Uterus (tissue), 2 donors: ENCODE measurements at regions not wholly inside any gene's neighbourhood (a gene's known extent, or its start where the extent isn't known, plus 50 kb on each side); places are given as distances from the start of the nearest gene placed in this dataset.

ENCODE experiments used
- CTCF ChIP-seq, 4 experiments: fragments of 200-600 bp in 2 of 4; fragments of 450-650 bp in 2 of 4; sonication (generic) in 2 of 4; IDR thresholded peaks; one replicate each; pipeline ENCODE4 v1.5.1; 2016 to 2019; ENCODE audit warnings: antibody characterized with exemption in 4 of 4, mild to moderate bottlenecking in 2 of 4, moderate library complexity in 1 of 4
- POLR2A ChIP-seq, 2 donors: fragments of 450-650 bp; IDR thresholded peaks; one replicate each; pipeline ENCODE4 v1.6.1; 2016; ENCODE audit warnings: antibody characterized with exemption in 2 of 2, mild to moderate bottlenecking in 1 of 2, moderate library complexity in 1 of 2

DNA sequence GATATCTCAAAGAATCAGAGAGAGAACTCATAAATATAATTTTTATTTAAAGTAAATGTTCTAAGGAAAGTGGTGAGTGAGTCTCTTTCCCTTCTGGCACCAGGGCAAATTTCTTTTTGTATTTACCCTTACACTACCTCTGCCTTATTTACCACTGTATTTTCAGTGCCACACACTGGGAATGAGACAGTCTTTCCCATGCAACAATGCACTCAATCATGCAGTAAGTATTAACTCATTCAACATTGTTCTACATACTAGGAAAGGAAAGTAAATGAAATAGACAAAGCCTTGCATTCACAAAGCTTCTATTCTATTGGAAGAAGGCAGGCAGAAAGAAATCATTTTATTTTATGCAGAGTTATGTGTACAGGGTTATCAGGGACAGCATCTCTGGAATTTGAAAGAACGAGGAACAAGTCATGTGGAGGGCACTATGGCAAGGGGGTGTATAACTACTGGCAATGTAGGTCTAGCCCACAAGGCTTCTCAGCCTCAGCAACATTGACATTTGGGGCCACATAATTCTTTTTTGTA is 129.8 kb upstream of the PRDX6 start:
- TF ChIP-seq CTCF (IDR thresholded peaks at IDR 0.05), result no peak
- no peak for TF ChIP-seq POLR2A (IDR thresholded peaks at IDR 0.05)
